OCI-LY1 (cell line): ENCODE measurements at regions not wholly inside any gene's neighbourhood (a gene's known extent, or its start where the extent isn't known, plus 50 kb on each side); places are given as distances from the start of the nearest gene placed in this dataset.

Experiments used
- CTCF ChIP-seq: fragments of 200-600 bp; sonication (generic), shearing (Covaris generic); IDR thresholded peaks from 2 replicates; pipeline ENCODE4 v1.5.1; 2017; ENCODE audit warnings: mild to moderate bottlenecking, antibody characterized with exemption, low read length, moderate library complexity, mixed read lengths
- EZH2 ChIP-seq: fragments of 200-600 bp; sonication (generic), shearing (Covaris generic); IDR thresholded peaks from 2 replicates; pipeline ENCODE4 v1.8.0; 2017; ENCODE audit warnings: borderline replicate concordance, mixed run types, mild to moderate bottlenecking, antibody characterized with exemption, low read length, moderate library complexity, mixed read lengths

GRCh38 chr6:1020837-1021236 lies 291.1 kb upstream of the FOXQ1 start:
- no peak for TF ChIP-seq EZH2
- no peak for TF ChIP-seq CTCF
